NCI-H1694 treated with DMSO at 0.1 percent for 48 hours (cell line): ENCODE measurements at regions not wholly inside any gene's neighbourhood (a gene's known extent, or its start where the extent isn't known, plus 50 kb on each side); places are given as distances from the start of the nearest gene placed in this dataset.

ENCODE experiments used
- DNase-seq: peaks from one replicate; lab custom pipeline; 2025; lab: John Stamatoyannopoulos, UW

DNA sequence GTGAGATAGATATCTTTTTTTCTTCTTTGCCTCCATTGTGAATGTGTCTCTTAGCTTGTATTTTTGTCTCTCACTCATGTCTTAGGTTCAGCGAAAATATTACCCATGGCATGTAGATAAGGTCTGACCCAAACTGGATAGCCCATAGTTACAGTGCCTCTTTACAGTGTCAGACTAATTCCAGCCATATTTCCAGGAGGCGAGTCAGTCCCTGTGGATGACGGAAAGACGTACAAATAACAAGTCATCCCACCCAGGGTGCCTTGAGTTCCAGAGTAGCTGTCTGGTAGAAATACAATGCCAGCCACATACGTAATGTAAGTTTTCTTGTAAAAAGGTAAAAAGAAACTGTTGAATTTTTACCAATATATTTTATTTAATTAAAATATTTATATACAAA lies 157.3 kb downstream of the ZNF281 start:
- no peak for DNase-seq

DNA sequence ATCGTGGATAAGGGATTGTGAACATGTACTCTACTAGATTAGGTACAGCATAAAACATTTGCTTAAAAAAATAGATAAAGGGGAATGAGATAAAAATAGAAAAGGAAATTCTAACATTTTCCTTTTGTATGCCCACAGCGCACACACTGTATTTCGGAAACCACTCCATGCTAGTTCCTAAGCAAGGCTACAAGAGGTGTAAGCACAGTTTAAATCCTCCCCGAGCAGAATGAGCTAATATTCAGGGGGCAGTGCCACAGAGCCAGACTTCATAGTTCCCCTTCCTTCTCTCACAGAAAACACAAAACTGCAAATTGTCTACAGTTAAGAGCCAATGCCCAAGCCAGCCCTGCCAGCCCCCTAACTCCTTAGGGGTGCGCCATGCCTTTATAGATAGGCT lies 159.4 kb downstream of the ZNF281 start:
- no peak for DNase-seq

DNA sequence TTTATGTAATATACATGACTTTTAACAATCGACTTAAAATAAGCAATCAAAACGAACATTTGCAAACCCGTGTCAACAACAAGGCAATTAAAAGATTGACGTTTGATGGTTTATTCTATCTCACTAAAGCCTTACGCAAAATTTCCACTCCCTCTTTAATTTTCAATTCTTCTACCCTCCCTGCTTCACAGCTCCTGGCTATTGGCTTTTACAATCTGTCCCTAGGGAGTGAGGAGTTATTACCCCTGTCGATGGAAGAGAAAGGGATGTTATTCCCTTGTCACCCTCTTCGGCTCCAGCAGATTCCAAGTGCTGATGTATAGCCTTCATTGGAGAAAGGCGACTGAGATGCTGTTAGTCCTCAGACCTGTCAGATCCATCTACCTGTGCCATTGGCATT lies 161.3 kb downstream of the ZNF281 start:
- no peak for DNase-seq

DNA sequence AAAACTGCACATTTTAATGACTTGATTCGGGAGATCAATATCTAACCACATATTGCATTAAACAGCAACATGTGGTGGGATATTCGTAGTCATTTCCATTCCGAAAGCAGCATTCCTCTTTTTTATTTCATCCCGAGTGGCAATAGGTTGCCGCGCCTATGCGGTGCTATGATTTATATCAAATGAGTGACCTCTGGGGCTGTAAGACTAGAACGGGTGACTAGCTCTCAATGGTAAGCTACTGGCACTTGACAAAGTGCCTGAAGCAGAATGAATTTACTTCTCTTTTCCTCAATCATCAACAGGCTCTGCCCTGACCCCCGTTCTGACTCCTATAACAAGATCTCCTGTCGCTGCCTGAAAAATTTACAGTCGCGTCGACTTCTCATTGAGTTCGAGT lies 162.3 kb downstream of the ZNF281 start:
- DNase-seq = no peak

DNA sequence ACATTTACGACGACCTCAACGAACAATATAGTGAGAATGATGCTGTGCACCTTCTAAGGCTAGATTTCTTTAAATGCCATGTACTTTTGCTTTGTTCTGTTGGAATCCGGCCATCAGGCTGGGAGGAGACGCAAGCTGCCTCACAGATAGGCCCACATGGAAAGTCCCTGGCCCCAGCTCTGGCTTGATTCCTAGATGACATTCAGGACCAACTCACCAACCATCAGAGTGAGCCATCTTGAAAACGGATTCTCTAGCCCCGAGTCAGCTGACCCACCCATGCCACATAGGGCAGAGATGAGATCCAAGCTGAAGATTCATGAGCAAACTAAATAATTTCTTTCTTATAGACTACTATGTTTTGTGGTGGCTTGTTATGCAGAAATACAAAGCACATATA lies 164.4 kb downstream of the ZNF281 start:
- DNase-seq = no peak

DNA sequence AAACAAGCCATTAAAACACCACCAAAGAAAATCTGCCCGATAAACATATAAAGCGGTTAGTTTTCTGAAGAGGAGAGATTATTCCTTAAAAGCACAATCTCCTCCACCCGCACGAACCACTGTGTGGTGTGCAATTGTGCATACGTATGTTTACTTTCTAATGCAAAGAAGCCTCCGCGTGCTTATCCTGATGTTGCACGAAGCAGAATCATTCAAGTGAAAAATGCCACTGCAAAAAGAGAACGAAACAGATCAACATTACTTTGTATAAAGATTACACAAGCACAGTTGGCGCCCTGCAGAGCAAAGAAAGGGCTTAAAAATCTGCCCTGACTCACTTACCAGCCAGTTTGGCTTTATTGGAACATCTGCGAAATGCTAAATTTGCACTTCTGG lies 166.8 kb downstream of the ZNF281 start:
- peak; percentile 84 for DNase-seq

DNA sequence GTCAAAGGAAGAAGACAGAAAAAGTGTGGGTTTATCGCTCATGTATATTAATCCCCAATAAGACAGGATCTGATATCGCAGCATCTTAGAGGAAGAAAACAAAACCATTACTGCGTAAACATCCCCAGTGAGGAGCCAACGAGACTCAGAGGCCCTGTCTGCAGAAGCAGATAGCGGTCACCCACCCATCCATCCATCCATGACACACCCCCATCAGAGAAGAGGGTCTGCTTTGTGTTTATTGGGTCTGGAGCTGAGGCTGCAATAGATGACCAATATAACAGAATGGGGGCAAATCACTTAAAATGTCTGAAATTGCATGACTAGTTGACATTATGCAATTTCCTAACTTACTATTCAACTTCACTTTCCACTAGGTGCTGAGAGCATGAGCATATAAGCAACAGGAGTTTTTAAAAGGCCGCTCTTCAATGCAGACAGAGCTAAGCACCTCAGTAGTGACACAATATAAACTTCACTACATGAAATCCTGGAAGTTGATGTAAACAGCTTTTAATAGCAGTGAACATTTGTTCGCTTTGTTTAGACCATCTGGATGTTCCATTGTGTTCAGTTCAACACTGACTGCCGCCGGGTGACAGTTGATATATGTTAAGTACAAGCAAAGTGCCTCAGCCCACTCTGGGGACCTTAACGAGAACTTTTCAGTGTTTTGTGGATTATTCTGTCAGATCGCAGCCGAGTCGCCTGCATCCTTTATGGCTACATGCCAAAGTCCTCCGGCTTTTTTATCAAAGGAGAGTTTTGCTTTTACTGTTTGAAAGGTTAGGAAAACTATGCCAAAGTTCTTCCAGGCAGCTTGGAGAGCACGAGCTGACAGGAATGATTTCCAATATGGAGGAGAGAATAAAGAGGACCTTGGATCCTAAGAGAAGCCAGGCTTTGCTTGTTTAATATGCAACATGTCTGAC lies 167.5 kb downstream of the ZNF281 start:
- peak; percentile 85 for DNase-seq

DNA sequence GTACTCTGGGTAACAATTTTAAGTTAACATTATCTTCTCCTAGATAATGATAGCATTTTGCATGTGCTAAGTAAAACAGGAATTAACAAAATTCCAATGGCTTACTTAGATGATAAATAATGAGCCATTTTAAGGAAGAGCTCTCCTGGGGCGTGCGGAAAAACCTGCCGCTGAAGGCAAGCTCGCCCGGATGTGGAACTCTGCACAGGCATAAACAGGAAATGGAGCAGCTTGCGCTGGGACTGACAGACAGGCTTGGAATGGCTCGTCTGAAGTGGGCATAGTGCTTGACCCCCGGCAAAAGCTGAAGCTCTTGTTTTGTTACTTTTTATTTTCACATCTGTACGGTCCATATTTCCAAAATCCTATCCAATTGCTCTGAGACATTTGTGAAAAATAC lies 169.2 kb downstream of the ZNF281 start:
- no peak for DNase-seq

DNA sequence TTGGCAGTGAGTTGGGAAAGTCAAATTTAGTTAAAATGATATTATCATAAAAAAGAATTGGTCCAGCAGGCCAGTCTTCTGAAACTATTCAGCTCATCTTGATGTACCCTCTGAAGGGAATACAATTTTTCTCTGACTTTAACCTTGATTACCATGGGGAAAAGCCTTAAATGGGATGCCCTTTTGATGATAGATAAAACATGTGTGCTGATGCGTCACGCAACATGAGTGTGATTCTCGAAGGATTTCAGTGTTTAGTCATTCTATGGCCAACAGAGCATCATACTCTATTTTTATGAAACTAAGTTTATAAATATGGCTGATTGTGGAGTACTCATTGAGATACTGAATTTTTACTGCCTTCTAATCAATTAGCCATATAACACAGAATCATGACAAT lies 171.5 kb downstream of the ZNF281 start:
- no peak for DNase-seq

DNA sequence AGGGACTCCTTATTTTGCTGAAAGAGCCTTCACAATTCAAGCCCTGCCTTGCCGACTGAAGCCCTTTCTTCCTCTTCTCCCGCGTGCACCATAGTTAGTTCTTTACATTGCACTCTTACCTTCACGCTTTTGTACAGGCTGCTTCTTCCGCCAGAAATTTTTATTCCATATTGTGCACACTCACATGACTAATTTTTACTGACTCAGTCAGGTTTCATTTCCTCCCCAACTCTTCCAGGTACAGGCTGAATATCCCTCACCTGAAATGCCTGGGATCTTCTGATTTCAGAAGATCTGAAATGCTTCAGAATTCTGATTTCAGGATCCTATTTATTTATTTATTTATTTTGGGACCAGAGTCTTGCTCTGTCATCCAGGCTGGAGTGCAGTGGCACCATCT lies 172.8 kb downstream of the ZNF281 start:
- DNase-seq = no peak

DNA sequence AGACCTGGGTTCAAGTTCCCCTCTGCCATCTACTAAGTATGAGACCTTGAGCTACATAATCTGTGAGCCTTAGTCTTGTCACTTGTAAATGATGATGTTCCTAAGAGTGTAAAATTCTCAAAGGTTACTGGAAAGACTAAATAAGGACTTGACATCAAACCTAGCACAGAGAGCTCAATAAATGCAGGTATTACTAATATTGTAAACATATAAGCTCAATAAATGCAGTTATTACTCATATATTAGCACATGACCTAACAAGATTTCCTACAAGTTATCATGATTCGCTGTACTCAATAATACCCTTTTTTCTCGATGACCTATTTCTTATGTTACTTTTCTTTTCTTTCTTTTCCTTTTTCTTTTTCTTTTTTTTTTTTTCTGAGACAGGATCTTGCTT lies 174.9 kb downstream of the ZNF281 start:
- no peak for DNase-seq

DNA sequence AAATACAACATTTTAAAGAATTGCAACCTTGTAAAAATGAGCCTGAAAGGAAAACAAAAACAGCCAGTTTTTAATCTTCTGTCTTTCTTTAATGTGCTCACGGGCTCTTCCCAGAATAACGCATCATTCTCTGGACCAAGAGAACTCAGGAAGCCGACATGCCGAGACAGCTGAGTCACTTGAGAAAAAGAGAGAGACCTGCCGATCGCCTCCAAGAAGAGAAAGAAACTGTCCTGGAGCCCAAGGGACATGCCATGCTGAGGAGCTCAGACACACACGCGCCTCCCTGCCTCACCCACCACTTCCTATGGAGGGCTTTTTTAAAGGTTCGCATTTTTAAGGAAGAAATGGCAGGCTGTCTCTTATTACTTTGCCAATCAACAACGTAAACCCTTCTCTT lies 176.4 kb downstream of the ZNF281 start:
- DNase-seq = no peak

DNA sequence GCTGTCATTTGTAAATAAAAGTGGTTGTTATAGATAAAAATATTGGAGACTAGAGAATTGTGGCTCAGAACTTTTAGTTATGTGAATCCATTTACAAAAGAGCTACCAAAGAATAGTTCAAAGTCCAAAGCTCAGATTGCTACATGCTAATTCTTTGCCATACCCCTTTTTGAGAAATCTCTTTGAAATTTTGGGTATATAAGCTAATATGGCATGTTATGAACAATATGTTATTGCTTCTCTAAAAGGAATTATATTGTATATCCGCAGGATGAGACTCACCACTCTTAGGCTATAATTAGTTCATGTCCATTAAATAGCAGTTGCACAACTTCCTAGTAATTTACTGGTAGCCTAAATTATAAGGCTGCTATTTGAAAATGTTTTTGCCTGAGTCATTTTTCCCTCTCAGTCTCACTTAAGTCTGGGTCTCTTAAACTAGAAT lies 178.0 kb downstream of the ZNF281 start:
- DNase-seq = no peak

DNA sequence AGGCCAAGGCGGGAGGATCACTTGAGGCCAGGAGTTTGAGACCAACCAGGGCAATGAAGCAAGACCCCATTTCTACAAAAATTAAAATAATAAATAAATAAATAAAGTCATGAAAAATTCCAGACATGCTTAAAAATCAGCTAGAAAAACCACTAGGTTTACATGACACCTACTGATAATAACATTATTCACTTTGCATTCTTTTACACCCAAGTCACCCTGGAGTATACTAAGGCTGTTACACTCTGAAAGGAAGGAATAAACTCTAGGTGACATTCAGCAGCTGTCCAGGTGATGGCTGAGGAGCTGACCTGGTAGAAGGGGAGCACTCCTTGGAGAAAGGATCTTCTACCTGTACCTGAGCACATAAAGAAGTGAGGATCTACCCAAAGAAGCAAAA lies 179.2 kb downstream of the ZNF281 start:
- no peak for DNase-seq

DNA sequence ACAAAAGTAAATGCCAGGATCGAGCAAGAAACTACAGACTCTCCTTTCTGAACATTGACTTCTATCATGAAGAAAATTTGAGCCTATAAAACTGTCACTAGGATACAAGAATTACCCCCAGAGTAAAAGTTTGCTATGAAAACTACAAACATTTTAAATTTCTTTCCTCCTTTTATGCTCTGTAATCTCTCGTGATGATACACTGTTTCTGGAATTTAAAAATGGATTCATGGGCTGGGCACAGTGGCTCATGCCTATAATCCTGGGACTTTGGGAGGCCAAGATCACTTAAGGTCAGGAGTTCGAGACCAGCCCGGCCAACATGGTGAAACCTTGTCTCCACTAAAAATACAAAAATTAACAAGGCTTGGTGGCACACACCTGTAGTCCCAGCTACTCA lies 181.3 kb downstream of the ZNF281 start:
- no peak for DNase-seq

DNA sequence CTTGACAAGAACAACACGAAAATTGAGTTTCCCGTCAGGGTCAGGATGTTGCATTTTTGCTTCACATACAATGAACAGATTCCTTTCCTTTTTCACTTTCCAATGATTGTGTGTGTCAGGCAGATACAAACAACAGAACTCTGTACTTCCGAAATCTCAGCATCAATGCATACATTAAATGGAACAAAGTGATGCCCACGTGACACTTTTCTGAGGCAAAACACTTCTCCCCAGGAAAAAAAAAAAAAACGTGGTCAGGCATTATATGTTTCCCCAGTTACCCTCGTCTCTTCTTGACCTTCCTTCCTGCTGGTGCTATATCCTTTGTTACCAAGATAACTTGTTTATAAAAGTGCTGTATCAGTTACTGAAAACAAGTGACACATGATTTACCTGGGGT lies 181.8 kb downstream of the ZNF281 start:
- DNase-seq = no peak
